ENCODE measurements at regions not wholly inside any gene's neighbourhood (a gene's known extent, or its start where the extent isn't known, plus 50 kb on each side); places are given as distances from the start of the nearest gene placed in this dataset.

DNA sequence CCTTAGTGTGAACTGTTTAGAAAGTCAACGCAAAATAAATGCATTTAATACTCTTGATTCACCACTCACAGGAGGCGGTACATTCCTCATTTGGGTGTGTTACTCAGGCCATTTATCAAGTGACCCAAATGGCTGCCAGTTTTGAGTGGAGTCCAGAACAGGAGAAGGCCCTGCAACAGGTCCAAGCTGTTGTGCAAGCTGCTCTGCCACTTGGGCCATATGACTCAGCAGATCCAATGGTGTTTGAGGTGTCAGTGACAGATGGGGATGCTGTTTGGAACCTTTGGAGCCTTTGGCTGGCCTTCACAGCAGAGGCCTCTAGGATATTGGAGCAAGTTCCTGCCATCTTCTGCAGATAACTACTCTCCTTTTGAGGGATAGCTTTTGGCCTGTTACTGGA lies 609.2 kb downstream of the KCNT2 start:
- no peak for DNase-seq

DNA sequence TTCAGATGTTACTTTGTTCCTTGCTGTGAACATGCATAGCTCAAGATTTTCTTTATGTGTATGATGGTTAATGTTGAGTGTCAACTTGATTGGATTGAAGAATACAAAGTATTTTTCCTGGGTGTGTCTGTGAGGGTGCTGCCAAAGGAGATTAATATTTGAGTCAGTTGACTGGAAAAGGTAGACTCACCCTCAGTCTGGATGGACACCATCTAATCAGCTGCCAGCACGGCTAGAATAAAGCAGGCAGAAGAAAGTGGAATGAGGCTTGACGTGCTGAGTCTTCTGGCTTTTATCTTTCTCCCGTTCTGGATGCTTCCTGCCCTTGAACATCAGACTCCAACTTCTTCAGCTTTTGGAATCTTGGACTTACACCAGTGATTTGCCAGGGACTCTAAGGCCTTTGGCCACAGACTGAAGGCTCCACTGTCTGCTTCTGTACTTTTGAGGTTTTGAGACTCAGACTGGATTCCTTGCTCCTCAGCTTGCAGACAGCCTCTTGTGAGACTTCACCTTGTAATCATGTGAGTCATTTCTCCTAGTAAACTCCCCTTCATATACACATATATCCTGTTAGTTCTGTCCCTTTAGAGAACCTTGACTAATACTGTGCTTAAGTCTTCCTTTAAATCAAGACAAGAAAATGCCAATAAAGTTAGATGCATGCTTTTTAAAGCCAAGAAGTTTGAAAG lies 626.6 kb downstream of the KCNT2 start:
- no peak for DNase-seq

DNA sequence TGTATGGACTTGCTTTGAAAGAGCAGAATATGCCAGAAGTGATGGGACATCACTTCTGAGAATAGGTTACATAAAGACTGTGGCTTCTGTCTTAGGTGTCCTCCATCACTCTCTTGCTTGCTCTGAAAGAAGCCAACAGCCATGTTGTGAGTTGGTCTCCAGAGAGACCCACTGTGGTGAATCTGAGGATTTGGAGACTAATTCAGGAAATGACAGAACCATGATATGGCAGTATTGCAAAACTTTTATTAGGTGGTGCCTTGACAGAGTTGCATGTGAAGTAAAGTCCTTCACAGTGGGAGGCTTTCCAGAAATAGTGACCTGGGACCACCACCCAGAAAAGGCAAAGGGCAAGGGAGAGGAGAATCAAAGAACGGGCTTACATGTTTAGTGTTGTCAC lies 628.6 kb downstream of the KCNT2 start:
- DNase-seq, result no peak

DNA sequence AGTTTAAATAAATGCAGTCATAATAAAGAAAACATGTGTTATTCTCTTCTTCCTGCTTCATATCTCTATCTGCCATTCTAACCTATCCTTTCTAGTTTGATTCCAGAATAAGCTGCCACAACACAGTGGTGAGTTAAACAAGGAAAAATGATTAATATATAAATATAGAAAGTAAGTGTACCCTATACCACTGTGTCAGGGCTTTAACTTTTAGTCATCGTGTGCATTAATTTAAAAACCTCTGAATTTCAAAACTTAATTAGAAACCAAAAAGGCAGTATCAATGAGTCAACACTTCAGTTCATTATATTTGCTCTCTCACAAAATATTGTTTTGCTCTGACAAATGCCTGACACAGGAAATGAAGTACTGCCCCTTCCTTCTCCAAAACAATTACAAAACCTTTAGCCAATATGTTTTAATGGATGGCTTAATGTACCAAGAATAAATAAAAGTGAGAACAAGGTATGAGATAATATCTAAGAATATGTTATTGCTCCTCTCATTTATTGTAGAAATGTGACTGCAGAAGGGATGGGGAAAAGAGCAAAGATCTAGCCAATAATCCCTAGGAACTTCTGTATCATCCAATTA lies 634.8 kb downstream of the KCNT2 start:
- DNase-seq, result no peak

DNA sequence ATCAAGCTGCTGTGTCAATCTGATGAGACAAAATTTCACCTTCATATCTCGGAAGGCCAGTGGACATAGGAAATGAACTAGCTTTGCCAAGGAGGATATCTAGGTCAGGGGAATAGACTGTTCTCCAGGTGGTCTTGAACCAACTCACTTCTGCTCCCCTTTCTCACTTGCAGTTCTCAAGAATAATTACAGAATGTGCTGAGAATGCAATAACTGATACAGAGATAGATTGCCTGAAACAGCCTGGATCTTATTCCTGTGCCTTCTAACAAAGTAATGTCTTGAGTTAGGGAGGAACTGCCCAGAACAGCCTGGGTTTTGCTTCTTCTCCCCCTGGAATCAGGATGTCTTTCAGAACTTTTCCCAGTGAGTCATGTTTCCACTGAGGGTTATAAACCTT lies 636.7 kb downstream of the KCNT2 start:
- no peak for DNase-seq

DNA sequence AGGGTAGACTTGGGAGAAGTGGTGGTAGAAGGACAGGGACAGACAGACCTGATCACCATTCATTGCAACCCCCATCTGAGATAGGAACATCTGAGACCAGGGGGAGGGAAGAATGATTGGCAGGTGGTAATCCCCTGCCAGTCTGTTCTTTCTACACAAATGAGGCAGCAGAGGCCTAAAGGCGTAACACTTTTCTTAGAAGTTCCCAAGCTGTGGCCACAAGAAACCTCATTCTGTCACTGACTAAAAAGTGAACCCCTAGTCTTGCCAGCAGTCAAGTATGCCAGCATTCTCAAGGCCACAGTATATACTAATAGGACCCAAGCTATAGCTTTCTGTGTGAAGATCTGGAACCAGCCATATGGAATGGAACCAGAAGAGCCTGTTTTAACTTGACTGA lies 638.0 kb downstream of the KCNT2 start:
- DNase-seq, result no peak

DNA sequence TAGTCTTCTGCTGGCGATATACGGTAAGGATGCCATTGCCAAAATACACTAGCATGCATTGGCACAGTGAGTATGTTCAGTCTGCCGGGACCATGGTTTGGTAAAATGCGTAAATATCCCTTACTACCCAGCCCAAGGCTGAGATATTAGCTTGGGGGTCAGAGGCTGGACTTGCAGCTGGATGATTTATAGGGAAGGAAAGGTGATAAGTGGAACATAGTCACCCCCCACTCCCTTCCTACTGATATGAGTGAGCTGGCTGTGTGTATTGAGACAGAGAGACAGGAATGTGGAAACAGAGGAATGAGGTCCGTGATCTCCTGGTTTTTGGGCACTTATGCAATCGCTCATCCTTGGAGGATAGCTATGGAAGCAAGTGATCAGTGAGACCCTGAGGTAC lies 642.8 kb downstream of the KCNT2 start:
- DNase-seq, result no peak

DNA sequence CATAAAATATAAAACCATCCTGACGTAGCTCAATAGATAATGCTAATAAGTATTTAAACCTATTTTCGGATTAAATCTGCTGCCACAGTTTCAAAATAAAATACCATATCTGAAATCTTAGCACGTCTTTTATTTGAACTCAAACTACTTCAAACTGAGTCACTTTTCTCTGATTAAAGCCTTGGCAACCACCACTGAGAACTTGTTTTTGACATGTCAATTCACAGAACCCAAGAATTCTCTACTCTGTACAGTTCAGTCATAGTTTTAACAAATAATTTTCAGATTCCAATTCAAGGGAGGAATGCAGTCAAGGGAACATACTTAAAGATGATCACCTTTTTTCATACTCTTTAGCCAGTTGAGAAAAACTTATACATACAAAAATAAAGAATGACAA lies 643.2 kb downstream of the KCNT2 start:
- DNase-seq, result no peak

DNA sequence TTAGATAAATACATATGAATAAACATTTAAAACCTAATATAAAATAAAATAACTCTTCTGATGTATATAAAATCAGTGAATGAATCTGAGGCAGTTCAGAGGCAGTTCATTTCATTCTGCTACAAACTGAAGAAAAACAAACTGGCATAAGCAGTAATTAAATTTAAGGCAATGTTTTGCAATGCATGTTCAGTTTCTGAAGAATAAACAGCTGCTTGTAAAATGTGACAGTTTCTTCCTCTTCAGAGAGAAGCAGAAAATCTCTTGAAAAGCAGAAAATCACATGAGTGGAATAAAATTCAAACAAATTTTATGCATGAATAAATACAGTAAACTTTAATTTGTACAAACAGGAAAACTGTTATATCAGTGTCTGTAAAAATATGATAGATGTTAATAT lies 643.7 kb downstream of the KCNT2 start:
- no peak for DNase-seq

DNA sequence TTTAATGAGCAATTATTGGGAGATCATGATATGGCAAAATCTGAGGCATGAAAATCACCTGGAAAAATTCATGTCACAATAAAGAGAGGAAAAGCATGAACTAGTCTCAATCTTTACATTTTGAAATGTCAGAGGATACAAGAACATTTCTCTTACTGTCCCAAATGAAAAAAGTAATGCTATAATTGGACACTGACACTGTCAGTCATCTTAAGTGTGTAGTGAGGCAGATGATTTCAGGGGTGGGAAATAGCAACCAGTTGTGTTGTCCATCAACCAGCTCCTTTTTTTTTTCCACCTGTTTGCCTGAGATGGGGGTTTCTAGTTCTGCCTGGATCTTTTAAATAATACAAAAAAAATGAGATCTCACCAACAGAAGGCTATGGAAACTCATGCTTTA lies 646.2 kb downstream of the KCNT2 start:
- no peak for DNase-seq

DNA sequence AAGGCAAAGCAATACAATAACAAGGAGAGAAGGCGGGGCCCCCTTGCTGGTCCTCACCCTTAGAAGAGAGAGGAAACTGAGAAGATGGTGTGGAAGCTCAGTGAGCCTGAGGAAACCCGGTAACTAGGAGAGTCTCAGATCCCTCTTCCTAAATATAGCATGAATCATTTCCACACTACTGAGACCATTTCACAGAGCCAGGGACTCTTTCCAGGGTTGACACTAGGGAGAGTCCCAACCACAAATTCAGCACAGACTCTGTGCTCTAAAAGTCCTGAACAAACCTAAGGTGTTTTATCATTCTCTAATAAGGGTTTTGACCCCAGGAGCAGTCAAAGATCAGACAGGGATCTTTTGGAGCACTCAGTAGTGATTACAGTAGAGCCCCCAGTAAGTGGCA lies 647.7 kb downstream of the KCNT2 start:
- DNase-seq, result no peak

DNA sequence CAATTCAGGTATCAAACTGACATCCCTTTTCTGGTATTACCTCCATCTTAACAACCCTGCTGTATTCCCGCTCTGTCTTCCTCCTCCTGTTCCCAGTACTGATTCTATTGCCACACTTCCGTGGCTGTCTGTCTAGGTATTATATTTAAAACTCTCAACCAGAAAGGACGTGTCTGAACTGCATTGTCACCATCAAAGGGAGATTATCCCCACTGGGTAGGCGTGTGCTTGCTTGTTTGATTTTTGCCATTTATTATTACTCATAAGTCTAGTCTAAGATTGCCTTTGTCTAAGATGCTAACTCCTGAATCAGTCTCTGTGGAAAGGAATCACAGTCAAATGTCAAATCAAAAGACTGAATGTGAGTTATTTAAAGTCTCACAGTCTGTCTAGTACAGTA lies 650.1 kb downstream of the KCNT2 start:
- DNase-seq, result no peak

DNA sequence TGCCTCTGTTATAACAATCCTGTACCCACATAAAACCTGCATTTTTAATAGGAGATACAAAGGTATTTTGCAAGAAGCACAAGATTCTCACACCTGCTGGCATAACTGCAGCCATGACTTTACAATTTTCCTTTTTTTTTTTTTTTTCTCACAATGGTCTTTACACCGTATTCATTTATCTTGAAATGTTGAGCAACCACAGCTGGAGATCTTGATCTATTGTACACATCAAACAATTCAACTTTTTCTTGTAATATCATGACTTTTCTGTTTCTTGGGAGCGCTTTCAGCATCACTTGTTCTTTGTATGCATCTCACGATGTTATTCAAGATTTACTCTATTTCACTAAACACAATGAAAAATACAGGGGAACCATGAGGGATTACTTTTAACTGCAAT lies 651.4 kb downstream of the KCNT2 start:
- no peak for DNase-seq

DNA sequence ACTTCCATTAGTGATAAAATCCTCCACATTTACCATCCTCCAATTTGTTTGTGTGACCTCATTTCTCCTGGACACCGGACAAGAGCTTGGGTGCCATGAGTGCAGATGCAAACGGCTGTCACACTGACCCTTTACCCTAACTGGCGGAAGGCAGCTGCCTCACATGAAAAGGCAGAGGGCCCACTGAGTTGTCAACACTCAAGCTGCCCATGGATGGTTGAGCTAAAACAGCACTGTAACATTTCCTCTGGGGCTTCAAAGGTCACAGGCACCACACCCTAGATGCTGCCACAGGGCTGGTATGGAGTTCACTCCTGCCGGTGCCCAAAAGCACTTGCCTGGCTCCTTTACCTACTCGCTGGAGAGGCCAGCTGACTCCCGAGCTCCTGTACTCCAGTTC lies 653.4 kb downstream of the KCNT2 start:
- no peak for DNase-seq

DNA sequence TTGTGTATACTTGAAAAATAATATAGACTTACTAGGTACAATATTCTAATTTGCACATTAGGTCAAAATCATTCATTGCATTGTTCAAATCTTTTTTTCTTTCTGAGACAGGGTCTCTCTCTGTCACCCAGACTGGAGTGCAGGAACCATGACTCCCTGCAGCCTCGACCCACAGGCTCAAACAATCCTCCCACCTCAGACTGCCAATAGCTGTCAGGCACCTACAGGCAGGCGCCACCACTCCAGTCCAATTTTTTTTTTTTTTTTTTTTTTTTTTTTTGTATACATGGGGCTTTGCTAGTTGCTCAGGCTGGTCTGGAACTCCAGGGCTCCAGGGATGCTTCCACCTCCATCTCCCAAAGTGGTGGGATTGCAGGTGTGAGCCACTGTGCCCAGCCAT lies 656.9 kb downstream of the KCNT2 start:
- DNase-seq, result no peak

DNA sequence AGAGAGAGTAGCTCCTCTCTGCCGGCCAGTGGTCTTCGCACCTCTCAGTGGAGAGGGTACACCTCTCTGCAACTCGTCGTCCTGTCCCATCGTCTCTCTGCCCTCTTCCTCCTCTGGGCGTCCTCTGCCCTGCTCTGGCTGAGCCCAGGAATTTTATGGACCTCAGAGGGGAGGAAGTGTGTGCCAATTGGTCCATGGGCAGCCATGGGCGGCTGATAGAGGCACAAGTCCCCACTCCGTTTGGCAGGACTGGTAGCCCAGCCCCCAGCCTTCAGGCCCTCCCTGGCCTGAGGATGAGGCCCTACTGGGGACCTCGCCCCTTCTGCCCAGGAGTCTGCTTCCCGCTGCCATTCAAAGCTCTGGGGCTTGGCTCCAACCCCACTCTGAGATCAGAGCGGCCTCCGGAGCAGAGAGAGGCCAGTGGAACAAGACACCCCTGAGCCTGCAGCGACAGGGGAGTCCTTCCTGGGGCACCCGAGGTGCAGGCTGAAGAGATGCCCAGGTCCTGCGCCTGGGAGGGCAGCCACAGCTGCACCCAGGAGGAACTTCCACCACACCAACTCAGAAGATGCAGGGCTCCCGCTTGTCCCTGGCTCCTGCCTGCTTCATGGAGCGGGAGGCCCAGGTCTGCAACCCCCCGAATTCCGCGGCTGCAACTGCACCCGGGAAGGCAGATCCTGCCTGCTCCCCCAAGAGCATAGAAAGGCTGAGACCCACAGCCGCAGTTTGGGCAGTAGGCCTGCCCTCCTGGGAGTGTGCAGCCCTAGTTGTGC lies 659.9 kb downstream of the KCNT2 start:
- DNase-seq, result no peak

DNA sequence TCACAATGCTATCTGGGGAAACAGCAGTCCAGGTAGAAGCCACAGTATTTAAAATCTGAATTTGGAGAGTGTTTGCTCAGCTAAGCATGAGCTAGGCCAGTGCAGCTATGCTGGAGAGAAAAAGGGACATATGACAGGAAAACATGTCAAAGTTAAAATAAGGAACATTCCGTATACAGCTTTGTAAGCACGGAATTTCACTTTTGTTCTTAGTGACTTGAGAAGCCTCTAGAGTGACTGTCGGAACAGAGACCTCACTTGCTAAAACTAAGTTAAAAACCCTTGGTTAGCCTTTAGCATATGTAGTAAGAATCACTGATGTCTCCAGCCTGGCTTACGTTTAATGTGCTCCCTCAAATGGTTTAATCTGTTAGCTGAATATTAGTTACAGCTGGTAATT lies 661.7 kb downstream of the KCNT2 start:
- DNase-seq, result no peak

DNA sequence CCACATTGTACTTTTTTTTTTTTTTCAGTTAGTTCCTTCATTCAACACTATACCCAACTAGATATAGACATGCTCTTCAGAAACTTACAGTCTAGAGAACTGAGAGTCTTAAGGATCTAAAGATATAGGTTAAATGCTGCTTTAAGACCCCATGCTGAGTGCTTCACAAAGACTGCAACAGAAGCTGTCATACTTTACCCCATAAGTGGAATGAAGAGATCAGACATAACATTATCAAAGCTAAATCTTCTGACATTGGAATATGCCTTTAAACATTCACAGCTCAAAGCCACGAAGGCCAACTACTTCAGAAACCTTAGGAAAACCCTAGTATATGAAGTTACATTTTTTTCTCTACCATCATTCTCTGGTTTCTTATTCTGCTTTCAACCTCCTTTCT lies 666.4 kb downstream of the KCNT2 start:
- DNase-seq, result no peak

DNA sequence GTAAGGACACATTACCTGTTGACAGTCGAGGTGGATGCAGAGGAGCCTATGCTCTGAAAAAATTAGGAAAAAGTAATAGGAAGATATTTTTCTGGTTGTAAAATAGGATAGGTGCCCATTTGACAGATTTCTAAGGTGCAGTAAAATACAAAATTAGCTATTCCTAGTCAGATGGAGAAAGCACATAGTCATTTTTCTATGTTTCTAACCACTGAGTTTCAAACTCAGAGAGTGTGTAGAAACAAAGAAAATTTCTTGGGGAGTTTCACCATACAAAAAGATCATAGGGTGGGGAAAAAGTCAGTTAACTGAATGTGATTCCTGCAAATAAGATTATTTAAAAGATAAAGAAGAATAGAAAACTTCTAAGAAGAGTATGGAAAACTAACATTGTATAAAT lies 666.9 kb downstream of the KCNT2 start:
- no peak for DNase-seq

DNA sequence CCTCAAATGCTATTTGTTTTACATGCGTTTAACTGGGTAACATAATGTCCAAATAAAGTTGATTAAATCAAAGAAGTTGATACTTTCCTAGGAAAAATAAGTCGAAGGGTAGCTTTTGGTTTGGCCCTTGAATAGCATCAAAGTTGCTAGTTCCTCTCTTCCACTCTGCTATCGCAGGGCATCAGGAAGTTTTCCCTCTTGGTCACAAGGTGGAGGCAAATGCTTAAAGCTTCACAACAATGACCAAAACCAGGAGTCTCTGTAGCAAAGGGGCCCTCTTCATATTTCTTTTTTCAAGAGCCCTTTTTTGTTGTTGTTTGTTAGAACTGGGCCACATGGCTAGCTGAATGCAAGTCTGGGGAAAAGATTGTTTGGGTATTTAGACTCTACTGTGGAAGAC lies 668.4 kb downstream of the KCNT2 start:
- DNase-seq, result no peak

DNA sequence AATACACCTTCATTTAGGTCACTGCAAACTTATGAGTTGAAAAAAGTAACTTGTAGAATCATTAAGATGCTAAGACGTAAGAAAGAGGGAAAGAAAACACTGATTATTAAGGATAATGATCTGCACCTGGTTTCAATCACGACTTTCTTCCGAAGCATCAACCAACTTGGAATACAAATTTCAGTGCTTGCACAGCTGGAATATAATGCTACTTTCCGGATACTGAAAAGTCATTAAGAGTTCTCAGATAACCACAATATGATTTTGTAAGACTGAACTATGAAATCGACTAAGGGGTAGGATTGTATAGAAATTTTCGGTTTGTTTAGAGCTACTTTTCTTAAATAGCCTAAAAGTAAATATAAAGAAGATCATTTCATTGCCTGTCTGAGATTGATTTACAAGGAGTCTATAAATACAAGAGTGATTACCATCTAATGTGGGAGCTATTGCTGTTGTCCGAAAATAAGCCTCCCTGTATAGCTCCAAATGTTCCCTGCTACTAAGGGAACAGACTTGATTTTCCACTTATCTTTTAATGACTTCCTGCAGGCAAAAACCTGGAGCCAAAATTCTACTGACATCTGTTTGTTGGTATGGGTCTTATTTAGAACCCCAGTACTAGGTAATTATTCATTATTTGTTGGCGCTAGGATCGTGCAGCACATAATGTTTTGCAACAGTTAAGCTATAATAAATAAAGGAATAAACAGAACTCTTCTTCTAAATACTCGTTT lies 673.3 kb downstream of the KCNT2 start:
- DNase-seq, result no peak

DNA sequence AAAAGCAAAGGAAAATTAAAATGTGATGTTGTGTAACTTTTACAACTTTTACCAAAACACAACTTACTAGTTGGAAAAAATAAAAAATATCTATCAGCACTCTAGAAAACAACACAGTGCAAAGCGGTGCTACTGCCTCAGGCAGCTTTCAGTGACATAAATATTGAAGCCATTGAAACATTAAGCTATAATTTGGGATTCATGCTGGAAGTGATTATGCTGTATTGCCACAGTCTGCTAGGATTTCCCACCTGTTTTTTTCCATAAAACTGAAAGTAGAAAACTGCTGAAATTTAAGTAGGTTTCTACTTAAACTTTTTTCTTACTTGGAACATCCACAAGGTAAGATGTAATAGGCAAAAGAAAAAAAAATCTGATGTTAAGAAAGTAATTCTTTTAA lies 674.4 kb downstream of the KCNT2 start:
- DNase-seq, result no peak

DNA sequence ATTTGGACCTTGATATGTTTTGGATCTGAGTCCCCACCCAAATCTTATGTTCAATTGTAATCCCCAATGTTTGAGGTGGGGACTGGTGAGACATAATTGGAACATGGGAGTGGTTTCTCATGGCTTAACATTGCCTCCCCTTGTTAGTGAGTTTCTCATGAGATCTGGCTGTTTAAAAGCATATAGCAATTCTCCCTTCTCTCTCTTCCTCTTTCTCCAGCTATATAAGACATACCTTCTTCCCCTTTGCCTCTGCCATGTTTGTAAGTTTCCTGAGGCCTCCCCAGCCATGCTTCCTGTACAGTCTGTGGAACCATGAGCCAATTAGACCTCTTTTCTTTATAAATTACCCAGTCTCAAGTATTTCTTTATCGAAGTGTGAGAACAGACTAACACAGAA lies 692.4 kb downstream of the KCNT2 start:
- DNase-seq, result no peak

DNA sequence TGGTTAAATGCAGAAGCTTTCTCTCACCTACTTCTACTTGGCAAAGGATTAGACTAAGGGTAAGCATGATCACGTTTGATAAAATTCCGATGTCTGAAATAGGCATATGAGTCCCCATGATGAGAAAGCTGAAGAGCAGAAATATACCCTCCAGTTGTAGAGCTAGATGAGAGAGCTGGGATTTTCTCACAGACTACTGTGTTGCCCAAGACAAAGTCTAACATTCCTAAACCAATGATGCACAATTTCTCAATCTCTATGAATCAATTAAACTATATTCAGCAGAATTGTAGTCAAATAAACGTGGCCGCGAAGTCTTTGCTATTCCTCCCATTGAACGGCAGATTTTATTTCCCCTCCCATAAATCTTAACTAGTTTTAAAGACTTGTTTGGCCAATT lies 699.2 kb downstream of the KCNT2 start:
- DNase-seq, result no peak

Data from CD4-positive, alpha-beta T cell treated with Interleukin-15 for 1 hour (primary cell).